ENCODE measurements at regions not wholly inside any gene's neighbourhood (a gene's known extent, or its start where the extent isn't known, plus 50 kb on each side); places are given as distances from the start of the nearest gene placed in this dataset.

DNA sequence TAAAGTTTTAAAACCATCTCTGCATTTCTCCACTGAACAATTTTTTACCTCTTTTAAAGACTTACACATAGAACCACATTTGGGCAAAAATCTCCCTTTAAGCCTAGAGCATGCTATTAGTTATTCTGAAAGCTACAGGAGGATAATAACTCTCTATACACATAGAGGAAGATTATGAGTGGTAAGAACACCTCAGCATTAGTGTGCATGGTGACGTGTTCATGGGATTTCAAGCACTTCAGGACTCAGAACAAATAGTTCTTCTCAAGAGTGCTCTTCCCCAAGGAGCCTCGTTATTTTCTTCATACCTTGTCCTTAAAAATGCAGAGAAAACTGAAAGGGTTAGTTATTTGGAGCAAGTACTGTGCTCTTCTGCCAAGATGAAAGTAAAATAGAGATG, 256.9 kb upstream of the TUSC1 start:
- TF ChIP-seq EZH2 (IDR thresholded peaks at IDR 0.05; ENCODE audit: insufficient read depth, poor library complexity, severe bottlenecking) (no peak), EZH2phosphoT487 (IDR thresholded peaks at IDR 0.05; ENCODE audit: insufficient read depth, low read depth) (no peak)
